HG03066 (cell line): ENCODE measurements at regions not wholly inside any gene's neighbourhood (a gene's known extent, or its start where the extent isn't known, plus 50 kb on each side); places are given as distances from the start of the nearest gene placed in this dataset.
"Not testable (repeated sequence)": the region's sequence is repeated elsewhere in the genome, so short reads cannot be mapped to it uniquely, and the experiment has no call there.

ENCODE experiments used
- ATAC-seq: cut with Tn5 transposase; IDR thresholded peaks from one replicate; pipeline ENCODE4 v1.9.1; 2021; ENCODE audit warnings: low read depth; ENCODE audit not compliant: unreplicated experiment

- no peak for ATAC-seq
These were observed 85.5 kb upstream of the ZNF217 start for GRCh38 chr20:53678990-53679596.

GRCh38 chr20:53678315-53678989 is 84.8 kb upstream of the ZNF217 start:
- ATAC-seq, result no peak

DNA sequence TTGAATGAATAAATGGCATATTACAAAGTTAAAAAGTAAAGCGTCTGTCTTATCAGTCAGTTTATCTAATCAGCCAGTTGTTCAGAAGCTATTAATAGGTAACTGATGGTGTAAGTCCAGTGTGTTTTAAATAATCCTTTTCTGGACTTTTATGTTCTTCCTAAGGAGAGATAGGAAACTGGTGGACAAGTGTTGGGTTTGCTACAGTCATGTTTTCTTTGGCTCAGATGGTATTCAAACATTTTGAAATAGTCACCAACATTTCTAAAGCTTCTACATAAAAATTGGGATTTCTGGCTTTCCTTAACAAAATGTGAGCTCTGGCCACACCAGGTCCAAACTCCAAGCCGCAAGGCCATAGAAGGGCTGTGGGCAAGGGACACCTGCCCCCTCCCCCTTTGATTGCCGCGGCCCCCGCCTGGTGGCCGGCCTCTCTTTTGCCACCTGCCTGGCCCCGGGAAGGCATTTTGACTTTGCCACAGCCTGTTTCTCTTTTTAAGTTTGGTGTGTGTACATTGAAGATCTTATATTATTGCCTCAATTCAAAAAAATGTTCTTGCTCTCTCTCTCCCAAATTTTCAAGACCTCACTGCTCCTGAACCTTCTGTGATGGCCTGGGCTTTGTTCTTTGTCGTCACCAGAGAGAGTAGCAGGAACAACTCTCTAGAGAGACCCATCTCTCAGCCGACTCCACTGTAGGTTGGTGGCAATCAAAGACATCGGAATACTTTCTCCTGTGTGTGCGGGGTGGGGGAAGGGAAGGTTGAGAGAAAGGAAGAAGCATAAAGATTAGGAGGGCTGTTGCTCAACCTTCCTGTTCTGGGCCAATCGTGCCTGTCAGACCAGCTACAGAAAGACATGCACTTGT is 84.0 kb upstream of the ZNF217 start:
- ATAC-seq, result no peak

- no peak for ATAC-seq
These were observed 83.3 kb upstream of the ZNF217 start for GRCh38 chr20:53676987-53677386.

DNA sequence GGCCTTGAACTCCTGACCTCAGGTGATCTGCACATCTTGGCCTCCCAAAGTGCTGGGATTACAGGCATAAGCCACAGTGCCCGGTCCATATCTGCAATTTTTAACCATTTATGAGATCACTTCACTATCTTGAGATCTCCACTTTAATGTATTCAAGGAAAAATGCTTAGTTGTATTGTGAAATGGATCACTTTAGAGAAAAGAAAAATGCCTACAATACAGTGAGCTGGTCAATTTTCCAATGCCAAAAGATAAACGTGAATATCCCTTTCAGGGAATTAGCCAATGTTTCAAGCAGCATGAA is 82.8 kb upstream of the ZNF217 start:
- no peak for ATAC-seq

DNA sequence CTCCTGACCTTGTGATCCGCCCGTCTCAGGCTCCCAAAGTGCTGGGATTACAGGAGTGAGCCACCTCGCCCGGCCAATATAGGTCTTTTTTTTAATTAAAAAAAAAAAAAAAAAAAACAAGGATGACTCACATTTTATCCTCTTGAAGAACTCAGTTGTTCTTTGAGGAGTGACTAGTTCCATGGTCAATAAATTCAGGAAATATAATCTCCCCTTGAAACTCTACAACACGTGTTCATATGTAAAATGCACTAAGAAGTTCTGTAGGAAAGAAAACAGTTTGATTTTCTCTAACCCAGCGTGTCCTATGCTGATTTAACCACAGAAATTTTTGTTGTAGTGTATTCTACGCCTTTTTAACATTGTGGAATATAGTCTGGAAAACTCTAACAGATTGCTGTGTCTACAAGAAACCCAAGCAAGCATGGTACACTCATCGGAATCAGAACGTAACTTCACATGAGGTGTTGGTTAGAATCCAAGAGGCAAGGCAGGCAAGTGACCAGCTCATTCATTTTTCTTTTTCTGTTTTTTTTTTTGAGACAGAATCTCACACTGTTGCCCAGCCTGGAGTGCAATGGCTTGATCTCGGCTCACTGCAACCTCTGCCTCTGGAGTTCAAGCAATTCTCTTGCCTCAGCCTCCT is 79.0 kb upstream of the ZNF217 start:
- no peak for ATAC-seq

- no peak for ATAC-seq
These were observed 77.7 kb upstream of the ZNF217 start for GRCh38 chr20:53671370-53671769.

DNA sequence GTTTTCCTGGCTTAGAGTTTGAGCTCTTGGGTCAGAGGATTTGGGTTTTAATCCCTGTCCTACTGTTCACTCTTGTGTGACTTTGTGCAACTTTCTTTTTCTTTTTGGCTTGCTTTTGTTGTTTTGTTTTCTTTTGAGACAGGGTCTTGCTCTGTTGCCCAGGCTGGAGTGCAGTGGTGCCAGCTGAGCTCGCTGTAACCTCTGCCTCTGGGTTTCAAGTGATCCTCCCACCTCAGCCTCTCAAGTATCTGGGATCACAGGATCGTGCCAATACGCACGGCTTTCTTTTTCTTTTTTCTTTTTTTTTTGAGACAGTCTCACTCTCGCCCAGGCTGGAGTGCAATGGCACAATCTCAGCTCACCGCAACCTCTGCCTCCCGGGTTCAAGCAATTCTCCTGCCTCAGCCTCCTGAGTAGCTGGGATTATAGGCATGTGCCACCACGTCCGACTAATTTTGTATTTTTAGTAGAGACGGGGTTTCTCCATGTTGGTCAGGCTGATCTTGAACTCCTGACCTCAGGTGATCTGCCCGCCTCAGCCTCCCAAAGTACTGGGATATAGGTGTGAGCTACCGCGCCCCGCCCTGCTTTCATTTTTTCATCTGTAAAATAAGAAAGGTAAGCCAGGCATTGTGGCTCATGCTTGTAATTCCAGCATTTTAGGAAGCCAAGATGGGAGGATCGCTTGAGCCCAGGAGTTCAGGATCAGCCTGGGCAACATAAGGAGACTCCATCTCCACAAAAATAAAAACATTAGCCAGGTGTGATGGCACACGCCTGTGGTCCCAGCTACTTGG is 76.1 kb upstream of the ZNF217 start:
- ATAC-seq, result not testable (repeated sequence)

GRCh38 chr20:53668992-53669391 is 75.4 kb upstream of the ZNF217 start:
- ATAC-seq, result no peak

- ATAC-seq, result no peak
These were observed 72.5 kb upstream of the ZNF217 start for GRCh38 chr20:53666144-53666543.

- no peak for ATAC-seq
These were observed 70.5 kb upstream of the ZNF217 start for GRCh38 chr20:53664121-53664520.

DNA sequence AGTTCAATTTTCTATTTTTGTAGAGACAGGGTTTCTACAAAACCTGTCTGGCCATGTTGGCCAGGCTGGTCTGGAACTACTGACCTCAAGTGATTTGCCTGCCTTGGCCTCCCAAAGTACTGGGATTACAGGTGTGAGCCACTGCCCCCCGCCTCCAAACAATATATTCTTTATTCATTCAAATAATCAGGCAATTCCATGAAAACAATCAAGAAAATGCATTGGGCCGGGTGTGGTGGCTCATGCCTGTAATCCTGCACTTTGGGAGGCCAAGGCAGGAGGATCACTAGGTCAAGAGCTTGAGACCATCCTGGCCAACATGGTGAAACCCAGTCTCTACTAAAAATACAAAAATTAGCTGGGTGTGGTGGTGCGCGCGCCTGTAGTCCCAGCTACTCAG is 69.9 kb upstream of the ZNF217 start:
- not testable (repeated sequence) for ATAC-seq

DNA sequence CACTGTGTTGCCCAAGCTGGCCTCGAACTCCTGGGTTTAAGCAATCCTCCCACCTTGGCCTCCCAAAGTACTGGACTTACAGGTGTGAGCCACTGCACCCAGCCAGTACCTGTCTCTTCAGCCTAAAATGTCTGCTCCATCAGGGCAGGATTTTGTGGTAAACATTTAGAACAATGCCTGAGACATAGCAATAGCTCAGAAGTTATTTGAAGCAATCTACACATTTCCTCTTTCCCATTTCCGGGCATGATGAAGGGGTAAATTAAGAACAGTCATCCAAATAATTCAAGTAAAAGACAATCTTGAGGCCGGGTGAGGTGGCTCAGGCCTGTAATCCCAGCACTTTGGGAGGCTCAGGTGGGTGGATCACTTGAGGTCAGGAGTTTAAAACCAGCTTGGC is 69.0 kb upstream of the ZNF217 start:
- ATAC-seq, result no peak

GRCh38 chr20:53660947-53661381 is 67.3 kb upstream of the ZNF217 start:
- no peak for ATAC-seq

DNA sequence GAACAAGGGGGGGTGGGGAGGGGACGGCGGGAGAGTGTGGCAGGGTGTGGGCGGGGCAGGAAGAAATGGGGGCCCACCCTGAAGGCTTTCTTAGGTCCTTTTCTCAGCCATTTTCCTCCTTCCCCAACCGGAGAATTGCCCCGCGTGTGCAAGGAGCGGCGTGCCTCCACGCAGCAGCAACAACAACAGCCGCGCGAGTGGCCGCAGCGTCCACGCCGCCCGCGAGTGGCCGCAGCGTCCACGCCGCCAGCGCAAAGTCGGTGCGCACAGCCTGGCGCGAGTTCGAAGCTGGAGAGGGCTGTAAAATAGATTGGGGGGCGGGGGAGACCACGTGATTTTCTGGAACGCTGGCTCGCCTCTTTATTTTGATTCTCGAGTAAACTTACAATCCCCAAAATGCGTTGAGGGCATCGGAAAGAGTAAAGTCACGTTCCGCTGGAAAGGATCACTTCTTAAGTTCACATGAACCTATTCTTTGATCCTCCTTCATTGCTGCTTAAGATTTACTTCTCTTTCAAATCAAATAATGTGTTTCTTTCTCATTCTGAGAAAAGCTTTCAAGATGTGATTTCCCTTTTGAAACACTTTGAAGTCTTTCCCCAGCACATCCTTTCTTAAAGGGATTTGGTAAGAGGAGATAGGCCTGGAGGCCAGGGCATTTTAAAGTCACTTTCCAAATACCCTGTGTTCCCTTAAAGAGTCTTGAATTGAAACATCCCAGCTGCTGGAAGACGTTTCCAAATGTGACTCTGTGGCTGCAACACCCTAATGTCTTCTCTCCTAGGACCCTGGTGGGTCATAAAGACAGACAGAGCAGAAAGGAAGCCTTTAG is 66.7 kb upstream of the ZNF217 start:
- ATAC-seq, result no peak

- ATAC-seq, result no peak
These were observed 65.3 kb upstream of the ZNF217 start for GRCh38 chr20:53658973-53659372.

DNA sequence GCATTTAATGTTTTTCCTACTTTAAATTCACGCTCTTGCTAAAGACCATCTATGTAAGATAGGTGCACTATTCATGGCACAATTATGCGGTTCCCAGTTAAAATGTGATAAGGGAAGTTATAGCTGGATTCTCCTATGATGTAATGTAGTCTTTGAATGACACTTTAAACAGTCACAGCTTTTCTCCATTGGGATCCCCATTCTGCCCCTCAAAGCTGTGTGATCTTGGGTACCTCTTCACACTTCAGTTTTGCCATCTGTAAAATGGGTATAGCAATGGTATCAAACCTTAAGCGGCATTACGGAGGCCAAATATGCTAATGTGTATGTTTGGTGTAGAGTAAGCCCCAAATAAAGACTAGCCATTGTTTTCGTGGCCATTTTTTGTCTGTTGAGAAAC is 64.7 kb upstream of the ZNF217 start:
- no peak for ATAC-seq

DNA sequence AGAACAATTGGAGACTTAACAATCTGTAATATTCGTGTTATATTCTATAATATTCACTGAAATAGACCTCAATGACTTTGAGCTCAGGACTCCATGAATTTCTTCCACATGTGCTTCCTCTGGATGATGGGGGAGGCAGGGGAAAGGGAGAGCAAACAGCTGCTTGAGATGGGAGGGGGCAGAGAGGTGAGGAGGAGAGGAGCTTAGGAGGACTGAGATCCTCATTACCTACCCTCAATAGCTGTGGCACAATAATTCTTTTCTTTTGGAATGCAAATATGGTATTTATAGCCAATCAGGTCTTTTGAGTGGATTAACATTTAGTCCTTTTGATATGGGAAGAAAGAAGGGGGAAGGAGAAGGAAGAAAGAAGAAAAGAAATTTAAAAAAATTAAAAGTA is 64.1 kb upstream of the ZNF217 start:
- no peak for ATAC-seq

DNA sequence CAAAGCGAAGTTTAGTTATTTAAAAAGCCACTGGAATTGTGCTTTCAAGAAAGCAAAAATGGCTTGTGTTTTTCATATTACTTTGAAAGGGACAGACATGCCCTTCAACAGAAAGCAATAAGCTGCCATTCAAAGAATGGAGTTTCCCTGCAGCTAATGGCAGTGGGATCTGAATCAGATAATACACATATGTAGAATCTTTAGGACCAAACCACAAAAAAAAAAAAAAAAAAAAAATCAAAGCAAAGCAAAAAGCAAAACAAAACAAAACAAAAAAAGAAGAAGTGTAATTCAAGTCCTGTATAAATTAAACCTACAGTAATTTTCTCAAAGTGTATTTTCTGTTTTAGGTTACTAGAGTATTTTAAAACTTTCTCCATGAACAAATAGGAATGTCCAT is 63.6 kb upstream of the ZNF217 start:
- ATAC-seq, result no peak
